ENCODE measurements at regions not wholly inside any gene's neighbourhood (a gene's known extent, or its start where the extent isn't known, plus 50 kb on each side); places are given as distances from the start of the nearest gene placed in this dataset.

DNA sequence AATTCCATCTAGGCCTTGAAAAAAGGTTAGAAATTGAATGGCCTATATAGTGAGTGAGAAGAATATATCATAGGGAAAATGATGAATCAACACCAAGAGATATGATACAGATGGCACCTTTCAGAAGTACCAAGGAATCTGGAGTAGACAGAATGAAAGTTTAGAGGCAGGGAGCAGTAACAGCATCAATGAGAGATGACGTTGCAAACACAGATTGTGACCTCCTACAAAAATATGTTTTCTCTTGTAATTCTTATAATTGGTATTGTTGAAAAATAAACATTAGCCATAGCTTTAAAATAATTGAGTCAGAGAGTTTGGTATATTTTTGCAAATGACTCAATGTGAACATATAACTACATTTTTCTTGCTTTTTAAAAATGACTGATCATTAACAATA is 1223.1 kb upstream of the GJE1 start:
- no peak for DNase-seq (ENCODE audit: low read depth in 2 of 2)

DNA sequence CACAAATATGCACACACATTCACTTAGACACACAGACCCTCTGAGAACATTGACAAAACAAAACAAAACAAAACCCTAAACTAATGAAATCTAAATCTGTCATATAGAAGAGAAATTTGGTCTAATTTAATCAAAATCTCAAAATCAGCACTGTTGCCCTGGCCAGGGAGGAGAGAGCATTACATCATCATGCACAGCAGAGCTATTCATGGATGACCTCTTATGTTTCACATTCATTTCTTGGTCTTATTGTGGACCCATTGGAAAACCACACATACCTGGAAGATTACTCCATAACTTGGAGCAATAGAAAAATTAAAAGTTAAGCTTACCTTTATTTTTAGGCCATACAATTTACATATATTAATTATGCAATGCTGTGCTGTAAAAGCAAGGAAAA is 1223.6 kb upstream of the GJE1 start:
- DNase-seq (ENCODE audit: low read depth in 2 of 2) = no peak

DNA sequence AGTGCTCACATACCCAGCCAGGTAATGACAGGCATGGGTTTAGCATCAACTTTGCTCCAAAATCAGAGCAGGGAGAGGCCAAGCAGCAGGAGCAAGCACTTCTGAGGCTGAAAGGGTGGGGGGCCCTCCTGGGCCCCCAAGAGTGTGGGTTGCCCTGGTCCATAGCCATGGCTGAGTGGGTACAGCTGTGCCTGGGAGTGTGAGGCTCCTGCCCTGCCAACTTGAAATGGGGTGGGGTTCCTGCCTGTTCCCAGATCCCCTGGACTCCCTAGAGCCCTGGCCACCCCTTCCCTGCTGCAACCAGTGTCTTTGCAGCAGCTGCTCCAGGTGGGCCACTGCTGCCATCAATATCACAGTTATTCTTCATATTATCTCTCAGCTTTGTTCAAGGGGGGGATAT is 1224.2 kb upstream of the GJE1 start:
- DNase-seq (ENCODE audit: low read depth in 2 of 2) = no peak

DNA sequence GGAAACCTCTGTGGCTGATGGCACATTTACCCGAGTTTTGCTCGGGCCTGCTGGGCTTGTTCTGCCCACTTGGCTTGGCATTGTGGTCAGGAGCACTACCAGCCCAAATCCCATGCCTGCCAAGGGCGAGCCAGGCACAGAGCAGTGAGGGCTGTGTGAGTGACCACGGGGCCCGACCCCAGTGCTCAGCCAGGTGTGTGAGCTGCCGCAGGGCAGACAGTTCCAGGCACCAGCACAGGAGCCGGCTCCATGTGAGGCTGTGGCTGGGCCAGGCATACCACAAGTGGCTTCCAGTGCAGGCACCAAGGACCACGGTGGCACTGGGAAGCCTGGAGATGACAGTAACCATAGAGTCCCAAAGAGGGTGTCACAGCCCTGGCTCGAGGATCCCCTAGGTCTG is 1225.5 kb upstream of the GJE1 start:
- DNase-seq (ENCODE audit: low read depth in 2 of 2) = no peak

DNA sequence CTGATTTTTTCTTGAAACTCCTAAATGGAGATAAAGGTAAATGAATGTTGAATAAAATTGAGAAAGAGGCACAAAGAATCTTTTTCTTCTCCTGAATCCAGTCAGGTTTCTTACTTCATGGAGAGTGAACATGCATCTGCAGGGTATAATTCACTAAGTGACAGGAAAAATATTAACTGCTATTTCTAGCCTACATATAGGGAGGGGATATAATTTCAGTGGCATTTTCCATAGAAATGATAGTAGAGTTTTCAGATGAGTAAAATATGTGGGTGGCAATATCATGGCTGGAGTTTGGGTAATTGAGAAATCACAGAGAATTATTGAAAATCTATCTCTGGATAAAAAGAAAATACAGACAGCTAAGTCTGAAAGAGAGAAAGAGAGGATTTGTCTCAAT is 1227.0 kb upstream of the GJE1 start:
- no peak for DNase-seq (ENCODE audit: low read depth in 2 of 2)

DNA sequence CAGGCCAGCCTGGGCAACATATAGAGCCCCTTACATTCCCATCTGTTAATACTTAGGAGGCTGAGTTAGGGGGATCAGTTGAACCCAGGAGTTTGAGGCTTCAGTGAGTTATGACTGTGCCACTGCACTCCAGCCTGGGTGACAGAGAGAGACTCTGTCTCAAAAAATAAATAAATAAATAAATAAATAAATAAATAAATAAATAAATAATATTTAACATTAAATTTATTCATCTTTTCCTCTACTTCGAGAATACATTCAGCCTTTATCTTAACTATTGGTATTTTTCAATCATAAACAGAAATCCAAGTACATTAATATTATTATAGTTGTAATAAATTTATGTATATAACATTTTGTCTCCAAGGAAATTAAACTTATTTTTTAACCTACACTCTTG is 1227.7 kb upstream of the GJE1 start:
- no peak for DNase-seq (ENCODE audit: low read depth in 2 of 2)

DNA sequence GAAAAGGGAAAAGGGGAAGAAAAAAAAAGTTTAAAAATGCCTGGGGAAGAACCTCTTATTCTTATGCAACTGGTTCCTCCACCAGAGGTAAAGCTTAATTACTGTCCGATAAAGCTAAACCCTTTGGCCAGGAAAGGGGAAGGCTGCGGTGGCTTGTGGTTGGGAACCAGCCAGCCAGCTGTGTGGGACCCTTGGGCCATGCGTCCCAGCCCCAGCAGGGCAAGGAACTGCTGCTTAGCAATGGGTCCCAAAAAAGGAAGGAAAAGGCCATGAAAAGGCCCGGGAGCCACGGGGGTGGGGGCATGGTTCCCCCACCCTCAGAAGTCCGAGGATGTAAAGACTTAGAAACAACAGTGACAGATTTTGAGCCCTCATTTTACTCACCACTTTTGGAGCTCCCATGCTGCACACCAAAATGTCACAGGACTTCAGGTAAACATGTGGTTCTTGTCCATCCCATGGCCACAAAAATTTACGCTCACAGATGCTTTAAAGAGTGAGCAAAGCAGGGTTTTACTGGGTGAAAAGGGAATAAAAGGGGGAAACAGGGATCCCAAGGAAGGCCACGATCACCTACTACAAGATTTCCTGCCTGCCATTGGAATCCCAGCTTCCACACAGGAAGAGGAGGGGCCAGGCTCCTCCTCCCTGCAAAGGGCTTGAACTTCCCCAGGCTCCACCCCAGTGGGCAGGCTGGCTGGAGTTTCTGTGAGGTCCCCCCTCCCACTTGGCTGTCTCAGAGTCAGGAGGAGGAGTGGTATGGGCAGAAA is 1234.7 kb upstream of the GJE1 start:
- no peak for DNase-seq (ENCODE audit: low read depth in 2 of 2)

DNA sequence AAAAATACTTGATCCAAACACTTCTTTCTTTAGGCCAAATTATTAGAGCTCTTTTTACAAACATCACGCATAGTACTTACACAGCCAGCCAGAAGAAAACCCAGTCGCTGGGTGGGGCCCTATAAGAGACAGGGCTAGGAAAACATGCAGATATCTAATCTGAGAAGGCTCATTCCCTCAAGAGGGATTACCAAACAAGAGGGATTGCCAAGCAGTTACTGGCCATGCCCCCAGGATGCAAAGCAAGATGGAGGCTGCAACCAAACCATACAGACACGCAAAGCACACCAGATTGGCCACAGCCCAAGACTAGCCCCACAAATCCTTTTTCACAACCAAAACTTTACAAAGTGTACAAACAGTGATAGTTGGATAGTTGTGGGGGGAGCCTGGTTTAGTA is 1235.4 kb upstream of the GJE1 start:
- DNase-seq (ENCODE audit: low read depth in 2 of 2) = no peak

DNA sequence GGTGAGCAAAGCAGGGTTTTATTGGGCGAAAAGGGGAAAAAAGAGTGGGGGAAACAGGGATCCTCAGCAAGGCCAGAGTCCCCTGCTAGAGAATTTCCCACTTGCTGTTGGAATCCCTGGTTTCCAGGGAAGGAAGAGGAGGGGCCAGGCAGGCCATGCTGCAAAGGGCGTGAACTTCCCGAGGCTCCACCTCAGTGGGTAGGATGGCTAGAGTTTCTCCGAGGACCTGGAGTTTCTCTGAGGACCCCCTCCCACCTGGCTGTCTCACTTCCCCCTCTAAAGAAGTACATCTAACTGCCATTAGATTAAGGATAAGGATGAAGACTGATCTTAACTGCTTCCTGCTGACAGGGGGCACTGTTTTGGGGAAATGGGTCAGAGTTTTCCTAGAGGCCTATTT is 1239.3 kb upstream of the GJE1 start:
- no peak for DNase-seq (ENCODE audit: low read depth in 2 of 2)

DNA sequence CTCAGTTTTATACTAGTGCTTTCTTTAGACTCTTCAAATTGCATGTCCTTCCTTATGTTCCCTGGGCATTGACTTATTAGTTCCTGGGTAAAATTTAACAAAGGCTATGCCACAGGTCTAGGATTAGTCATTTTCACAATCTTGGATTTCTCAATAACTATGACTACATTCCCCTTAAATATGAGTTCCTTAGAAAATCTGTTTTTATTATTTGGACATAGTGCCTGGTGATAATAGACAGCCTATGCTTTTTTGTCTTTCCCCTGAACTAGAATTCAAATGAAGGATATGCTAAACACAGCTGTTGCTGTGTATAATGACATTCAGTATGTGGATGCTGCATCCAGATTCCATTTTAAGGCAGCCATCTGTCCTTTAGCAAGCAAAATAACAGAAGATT is 1252.8 kb upstream of the GJE1 start:
- no peak for DNase-seq (ENCODE audit: low read depth in 2 of 2)

DNA sequence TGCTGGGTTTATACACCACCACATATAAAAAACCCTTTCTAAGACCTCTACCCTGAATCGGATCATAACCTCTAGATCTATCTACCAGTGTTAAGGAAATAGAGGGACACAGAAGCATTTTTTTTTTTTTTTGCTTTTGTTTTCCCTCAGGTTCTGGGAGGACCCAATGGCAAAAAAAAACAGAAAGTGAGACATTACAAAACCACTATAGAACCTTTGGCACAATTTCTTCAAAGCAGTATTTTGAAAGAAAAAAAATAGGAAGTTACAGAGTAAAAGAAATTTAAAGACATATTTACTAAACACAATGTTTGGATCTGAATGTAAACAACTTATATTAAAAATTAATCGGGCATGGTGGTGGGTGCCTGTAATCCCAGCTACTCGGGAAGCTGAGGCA is 1258.7 kb upstream of the GJE1 start:
- DNase-seq (ENCODE audit: low read depth in 2 of 2) = no peak

DNA sequence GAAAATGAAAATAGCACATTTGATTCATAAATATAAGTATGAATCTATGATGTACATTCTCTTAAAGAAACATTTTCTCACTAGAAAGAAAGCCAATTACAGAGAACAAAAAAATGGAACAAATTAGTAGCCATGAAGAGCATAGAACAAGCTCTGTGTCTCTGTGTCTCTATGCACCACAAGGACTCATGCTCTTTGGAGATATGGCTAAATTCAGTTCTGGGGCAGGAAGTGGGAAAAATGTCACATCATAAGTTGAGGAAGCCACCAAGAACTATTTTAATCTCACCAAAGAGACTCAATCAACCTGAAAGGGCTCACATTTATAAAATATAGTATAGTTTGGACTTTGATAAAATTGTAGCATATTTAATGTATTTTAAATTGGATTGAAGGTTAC is 1259.8 kb upstream of the GJE1 start:
- DNase-seq (ENCODE audit: low read depth in 2 of 2) = no peak

DNA sequence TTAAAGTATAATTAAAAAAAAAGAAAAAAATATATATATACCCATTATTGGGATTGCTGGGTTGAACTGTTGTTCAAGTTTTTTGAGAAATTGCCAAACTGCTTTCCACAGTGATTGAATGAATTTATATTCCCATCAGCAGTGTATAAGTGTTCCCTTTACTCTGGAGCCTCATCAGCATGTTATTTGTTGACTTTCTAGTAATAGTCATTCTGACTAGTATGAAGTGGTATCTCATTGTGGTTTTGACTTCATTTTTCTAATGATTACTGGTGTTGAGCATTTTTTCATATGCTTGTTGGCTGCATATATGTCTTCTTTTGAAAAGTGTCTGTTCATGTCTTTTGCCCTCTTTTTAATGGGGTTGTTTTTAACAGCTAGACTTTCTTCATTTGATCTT is 1260.8 kb upstream of the GJE1 start:
- no peak for DNase-seq (ENCODE audit: low read depth in 2 of 2)

DNA sequence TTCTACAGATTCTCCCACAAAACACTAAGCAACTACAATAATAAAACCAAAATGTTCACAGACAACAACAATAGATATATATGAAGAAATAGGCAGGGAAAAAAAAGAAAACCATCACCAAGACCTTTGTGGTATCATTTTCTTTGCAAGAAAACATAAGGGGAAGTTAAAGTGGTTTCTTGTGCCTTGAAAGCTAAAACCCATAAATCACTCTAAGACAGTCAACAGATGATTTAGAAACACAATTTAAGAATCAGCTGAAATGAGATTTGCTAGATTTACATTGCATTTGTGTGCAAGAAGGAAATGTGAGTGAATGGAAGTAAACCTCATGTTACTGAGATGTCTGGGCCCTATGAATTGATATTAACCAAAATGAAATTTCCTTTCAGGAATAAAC is 1265.4 kb upstream of the GJE1 start:
- no peak for DNase-seq (ENCODE audit: low read depth in 2 of 2)

DNA sequence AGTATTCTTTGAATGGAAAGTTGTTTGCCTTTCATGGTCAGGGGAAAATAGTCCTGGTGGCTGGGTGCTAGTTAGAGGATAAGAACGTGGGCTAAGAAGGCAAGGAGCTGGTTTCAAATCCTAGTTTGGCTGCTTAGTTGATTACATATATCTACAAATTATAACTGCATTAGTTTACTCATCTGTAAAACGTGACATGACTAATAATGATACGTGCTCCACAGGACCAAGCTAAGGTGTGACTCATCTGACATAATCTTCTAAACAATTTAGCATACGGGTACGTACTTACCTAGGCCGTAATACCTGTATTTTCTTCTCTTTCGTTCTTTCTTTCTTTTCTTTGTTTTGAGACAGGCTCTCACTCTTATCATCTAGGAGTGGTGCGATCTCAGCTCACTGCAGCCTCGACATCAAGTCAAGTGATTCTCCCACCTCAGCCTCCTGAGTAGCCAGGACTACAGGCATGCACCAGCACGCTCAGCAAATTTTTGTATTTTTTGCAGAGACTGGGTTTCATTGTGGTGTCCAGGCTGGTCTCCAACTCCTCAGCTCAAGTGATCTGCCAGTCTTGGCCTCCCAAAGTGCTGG is 1274.2 kb upstream of the GJE1 start:
- no peak for DNase-seq (ENCODE audit: low read depth in 2 of 2)

DNA sequence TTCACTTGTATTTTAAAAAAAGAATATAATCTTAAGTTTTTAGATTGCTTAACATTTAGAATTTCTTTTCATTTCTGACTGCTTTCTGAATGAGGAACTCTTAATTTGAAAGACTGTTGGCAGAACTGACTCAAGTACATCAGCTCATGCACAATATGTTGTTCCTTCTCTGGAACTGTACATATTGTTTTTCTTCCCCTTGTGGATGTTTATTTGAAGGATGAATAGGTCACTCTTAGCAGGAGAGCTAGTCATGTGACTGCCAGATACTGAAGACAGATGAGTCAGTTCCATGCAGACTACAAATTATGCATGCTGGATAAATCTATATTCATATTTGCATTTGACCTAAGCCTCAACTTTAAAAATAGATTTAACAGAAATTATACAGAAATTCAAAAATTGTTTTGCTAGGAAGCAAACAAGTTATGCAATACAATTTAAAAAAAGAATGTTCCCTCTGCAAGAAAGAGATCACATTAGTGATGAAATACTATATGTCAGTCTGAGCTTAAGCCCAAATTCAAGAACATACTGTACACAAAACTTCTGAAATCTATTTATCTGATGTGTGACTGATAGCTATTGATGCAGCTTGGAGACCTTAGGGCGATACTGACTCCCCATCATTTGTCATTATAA is 1274.9 kb upstream of the GJE1 start:
- DNase-seq (ENCODE audit: low read depth in 2 of 2) = no peak

DNA sequence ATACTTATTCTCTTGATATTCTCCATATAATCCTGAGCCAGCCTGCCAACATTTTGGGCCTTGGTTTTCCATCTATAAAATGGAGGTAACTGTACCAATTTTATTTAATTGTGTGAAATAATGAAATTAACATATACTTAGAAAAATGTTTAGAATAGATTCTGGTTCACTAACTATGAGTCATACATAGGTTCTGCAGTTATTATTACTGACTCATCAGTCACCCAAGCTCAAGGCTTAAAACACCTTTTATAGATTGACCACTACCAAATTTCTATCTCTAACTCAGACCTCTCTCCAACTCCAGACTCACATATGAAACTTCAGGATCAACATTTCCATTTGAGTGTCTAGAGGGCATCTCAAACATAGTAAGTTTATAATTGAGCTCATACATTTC is 1277.2 kb upstream of the GJE1 start:
- no peak for DNase-seq (ENCODE audit: low read depth in 2 of 2)

DNA sequence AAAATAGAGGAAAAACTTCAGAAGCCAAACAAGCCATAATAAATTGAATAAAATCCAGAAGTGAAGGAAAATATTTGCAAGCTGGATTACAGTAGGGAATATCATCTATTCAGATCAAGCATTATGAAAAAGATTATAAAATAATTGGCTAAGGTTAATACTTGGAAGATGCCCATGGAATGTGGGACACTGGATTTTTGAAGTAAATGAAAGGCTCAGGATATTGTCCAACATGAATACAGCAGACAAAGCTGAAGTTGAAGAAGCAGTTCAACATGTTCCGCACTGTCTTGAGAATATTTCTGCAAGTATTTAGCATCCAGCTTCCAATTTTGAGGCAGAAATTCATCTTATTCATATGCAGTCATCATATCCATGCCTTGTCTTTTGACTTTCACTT is 1278.4 kb upstream of the GJE1 start:
- no peak for DNase-seq (ENCODE audit: low read depth in 2 of 2)

DNA sequence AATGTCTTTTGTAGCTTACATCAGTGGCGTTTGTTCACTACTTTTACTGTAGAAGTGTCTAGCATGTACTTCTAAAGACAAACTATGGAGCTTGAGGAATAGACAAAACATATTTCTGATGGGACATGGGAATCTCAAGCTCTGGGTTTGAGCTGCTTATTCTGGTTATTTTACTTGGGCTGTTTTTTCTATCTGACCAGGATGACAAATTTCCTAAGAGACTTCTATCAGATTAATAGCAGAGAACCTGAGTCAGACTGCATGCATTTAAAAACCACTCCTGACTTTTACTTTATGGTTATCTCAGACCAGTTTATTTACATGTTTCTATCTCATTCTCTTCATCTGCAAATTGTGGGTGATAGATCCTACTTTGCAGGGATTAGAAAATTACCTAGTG is 1282.3 kb upstream of the GJE1 start:
- no peak for DNase-seq (ENCODE audit: low read depth in 2 of 2)

DNA sequence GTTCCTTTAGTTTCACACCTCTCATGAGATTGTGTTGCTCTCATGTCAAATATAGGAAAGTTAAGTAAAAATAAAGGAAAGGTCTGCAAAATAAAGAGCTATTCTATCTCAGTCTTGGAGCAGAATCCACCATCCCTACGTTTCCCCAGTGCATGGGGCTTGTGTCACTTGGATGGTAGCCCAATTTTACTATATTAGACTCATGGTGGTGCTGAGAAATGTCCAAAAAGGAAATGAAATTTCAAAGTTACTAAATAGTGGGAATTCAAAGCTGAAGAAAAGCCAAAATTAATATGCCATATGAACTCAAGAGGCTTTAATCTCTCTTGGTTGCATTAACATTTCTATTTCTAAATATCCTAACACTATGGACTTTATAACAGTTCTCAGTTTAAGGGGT is 1283.3 kb upstream of the GJE1 start:
- DNase-seq (ENCODE audit: low read depth in 2 of 2) = no peak

DNA sequence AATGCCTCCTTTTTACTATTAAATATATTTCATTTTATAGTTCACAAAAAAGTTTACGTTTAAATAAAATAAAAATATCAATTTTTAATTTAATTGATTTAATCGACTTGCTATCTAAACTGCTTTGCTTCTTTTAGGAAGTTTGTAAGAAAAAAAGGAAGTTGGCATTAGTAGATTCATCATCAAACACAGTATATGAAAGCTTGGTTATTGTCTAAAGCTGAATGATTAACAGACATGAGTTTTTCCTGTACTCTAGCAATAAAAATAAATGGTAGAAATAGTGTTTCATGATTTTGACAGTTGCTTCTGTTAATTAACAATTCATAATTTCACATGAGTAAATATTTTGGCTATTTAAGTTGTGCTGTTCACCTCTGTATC is 1285.5 kb upstream of the GJE1 start:
- DNase-seq (ENCODE audit: low read depth in 2 of 2) = no peak

DNA sequence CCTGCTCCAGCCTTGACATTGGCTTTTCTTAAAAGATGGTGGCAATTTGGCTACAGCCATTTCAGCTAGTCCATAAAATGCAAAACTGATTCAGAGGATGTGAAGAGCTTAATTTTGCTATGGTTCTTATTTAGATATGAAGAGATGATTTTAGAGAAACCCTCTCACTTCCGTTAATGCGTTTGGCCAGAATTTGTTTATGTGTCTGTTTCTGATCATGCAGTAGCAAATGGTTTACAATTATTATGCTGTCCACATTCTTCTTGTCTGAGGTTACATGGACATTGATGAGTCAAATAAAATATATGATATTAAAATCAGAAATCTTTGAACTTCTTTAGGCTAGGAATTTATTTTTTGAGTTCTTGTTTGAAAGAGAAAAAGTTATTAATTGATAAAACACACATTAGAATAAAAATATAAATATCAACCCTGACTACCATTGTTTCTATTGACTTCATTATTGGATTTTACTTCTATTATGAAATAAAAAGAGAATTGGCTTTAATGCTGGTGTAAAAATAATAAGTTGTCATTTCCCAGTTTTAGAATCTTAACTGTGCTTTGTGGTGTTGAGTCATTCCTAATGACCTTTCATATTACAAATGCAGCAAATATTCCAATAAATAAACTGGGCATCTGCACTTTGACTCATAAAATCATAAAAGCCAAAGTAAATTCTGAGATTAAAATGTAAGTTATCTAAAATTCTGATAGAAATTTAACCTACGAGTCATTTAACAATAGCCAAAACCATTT is 1286.0 kb upstream of the GJE1 start:
- no peak for DNase-seq (ENCODE audit: low read depth in 2 of 2)

DNA sequence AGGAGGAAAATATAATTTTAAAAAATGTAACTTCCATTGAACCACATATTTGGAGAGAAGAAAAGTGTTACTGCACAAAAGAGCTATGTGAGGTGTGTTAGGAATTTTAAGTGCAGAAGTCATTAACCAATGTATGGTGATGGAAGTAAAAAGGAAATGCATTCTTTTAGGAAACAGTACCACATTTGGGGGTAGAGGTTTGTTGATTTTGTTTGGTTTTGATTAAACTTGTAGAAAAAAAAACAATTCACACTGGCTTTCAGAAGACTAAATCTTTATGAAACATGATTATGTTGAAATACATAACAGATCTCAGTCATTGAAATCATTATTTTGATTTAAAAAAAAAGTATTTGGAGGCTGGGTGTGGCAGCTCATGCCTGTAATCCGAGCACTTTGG is 1287.0 kb upstream of the GJE1 start:
- no peak for DNase-seq (ENCODE audit: low read depth in 2 of 2)
